ENCODE measurements at regions not wholly inside any gene's neighbourhood (a gene's known extent, or its start where the extent isn't known, plus 50 kb on each side); places are given as distances from the start of the nearest gene placed in this dataset.

GRCh38 chr18:55858661-55859515 is 270.9 kb upstream of the TCF4 start:
- Histone ChIP-seq H3K4me1 (replicated peaks in 1 of 2; ENCODE audit: control insufficient read depth in 2 of 2, insufficient read depth in 2 of 2, low read length in 2 of 2) (no peaks in the 10 kb centered on the region), H3K4me3 (no peak overlapping the region), H3K9me3 (replicated peaks; ENCODE audit: control insufficient read depth, insufficient read depth, low read depth, low read length) (no peaks in the 10 kb centered on the region), H3K4me2 (ENCODE audit: insufficient read depth, low read length) (no peak overlapping the region), H3K27ac (ENCODE audit: extremely low read depth, low read depth, low read length) (no peak overlapping the region), H3K79me2 (ENCODE audit: control insufficient read depth, insufficient read depth, low read length) (no peaks in the 10 kb centered on the region), H3K36me3 (ENCODE audit: control insufficient read depth, insufficient read depth, low read length) (no peaks in the 10 kb centered on the region), H2AFZ (ENCODE audit: low read depth, low read length) (no peak overlapping the region), H3K9ac (ENCODE audit: insufficient read depth in 1 of 2, low read depth in 2 of 2, low read length in 2 of 2) (no peak overlapping the region), H3K27me3 (ENCODE audit: control insufficient read depth in 2 of 2, insufficient read depth in 2 of 2, low read length in 2 of 2) (peaks cover 5 to 9% of the 10 kb centered on the region in 2 experiments; a peak in 4 of 5 replicates), H3K9me1 (ENCODE audit: control insufficient read depth, insufficient read depth, low read length) (no peaks in the 10 kb centered on the region), H4K20me1 (replicated peaks; ENCODE audit: control insufficient read depth, insufficient read depth, low read length) (no peaks in the 10 kb centered on the region)
- POLR2A ChIA-PET, result no interaction called here
- ATAC-seq (no peak), FAIRE-seq (no peak), DNase-seq (ENCODE audit: extremely low read depth in 1 of 4, low spot score in 3 of 4) (no peak)
- TF ChIP-seq C11orf30 (IDR thresholded peaks at IDR 0.05; ENCODE audit: low read depth), result no peak
- TF ChIP-seq RBFOX2 (IDR thresholded peaks at IDR 0.05; ENCODE audit: low read depth, low read length), result no peak
- no peak for TF ChIP-seq ZNF165 (CRISPR knock-in tag; IDR thresholded peaks at IDR 0.05; ENCODE audit: borderline replicate concordance)
- no peak for TF ChIP-seq E2F3 (CRISPR knock-in tag; IDR thresholded peaks at IDR 0.05)
- no peak for TF ChIP-seq ZNF644 (tag; IDR thresholded peaks at IDR 0.05; ENCODE audit: low read depth)
- no peak for TF ChIP-seq NR2F6 (CRISPR knock-in tag; IDR thresholded peaks at IDR 0.05)
- TF ChIP-seq SLC30A9 (CRISPR knock-in tag; IDR thresholded peaks at IDR 0.05), result no peak
- no peak for TF ChIP-seq CEBPZ (IDR thresholded peaks at IDR 0.05; ENCODE audit: borderline replicate concordance, low read depth, low read length)
- CTCF ChIA-PET (ENCODE audit: low intra/inter-chr PET ratio), result interaction anchor here (0.7 kb wide), 1 partner anchor 132 kb away, joined by 3 read pairs; no protein-coding TSS in a partner anchor
- intact Hi-C loops (cut with micrococcal nuclease), result no loop called here
- in situ Hi-C loops (cut with MboI), result no loop called here
- BruUV-seq (replicated peaks), result no TSS peak
- whole genome bisulfite sequencing (ENCODE audit: insufficient coverage, low coverage, missing lambda C conversion rate), result 6% methylated on average over 15 of the region's 17 CpGs
